K562 (cell line): ENCODE measurements at regions not wholly inside any gene's neighbourhood (a gene's known extent, or its start where the extent isn't known, plus 50 kb on each side); places are given as distances from the start of the nearest gene placed in this dataset.

Source experiments
- FUS ChIP-seq: fragments of 200-400 bp; formaldehyde crosslinking; optimal IDR thresholded peaks from 2 replicates; pipeline ENCODE3; 2017; ENCODE audit warnings: low read depth, low read length
- MLX ChIP-seq, 2 experiments: fragments of 450-650 bp in 1 of 2; sonication (generic) in 1 of 2; formaldehyde crosslinking; conservative IDR thresholded peaks; 2 replicates each; pipeline versions ENCODE4 v1.4.0 to v1.8.1; 2020 to 2022; ENCODE audit warnings: mild to moderate bottlenecking in 1 of 2, missing genetic modification reagents in 1 of 2
- RUNX1 ChIP-seq: sonication (generic); IDR thresholded peaks from 2 replicates; pipeline ENCODE4 v1.6.1; 2016; ENCODE audit warnings: antibody characterized with exemption, low read depth
- SUPT5H ChIP-seq: fragments of 450-650 bp; IDR thresholded peaks from 2 replicates; pipeline ENCODE4 v1.6.1; 2016
- ZNF316 ChIP-seq: fragments of 450-650 bp; IDR thresholded peaks from 2 replicates; pipeline ENCODE4 v1.6.1; 2016
- ZNF395 ChIP-seq: fragments of 200-800 bp; sonication (Bioruptor generic); IDR thresholded peaks from 2 replicates; pipeline ENCODE4 v1.6.1; 2017; ENCODE audit warnings: missing genetic modification characterization, missing compliant biosample characterization
- TF ChIP-seq, protein P1 (sequence below): fragments of 200-600 bp; sonication (generic); IDR thresholded peaks from one replicate; pipeline ENCODE4 v1.6.1; 2012; ENCODE audit warnings: mild to moderate bottlenecking, low read depth, low read length, inconsistent platforms

GRCh38 chrX:149198980-149199732 lies 305.9 kb downstream of the IDS start (continued):
- TF ChIP-seq, protein P1, sequence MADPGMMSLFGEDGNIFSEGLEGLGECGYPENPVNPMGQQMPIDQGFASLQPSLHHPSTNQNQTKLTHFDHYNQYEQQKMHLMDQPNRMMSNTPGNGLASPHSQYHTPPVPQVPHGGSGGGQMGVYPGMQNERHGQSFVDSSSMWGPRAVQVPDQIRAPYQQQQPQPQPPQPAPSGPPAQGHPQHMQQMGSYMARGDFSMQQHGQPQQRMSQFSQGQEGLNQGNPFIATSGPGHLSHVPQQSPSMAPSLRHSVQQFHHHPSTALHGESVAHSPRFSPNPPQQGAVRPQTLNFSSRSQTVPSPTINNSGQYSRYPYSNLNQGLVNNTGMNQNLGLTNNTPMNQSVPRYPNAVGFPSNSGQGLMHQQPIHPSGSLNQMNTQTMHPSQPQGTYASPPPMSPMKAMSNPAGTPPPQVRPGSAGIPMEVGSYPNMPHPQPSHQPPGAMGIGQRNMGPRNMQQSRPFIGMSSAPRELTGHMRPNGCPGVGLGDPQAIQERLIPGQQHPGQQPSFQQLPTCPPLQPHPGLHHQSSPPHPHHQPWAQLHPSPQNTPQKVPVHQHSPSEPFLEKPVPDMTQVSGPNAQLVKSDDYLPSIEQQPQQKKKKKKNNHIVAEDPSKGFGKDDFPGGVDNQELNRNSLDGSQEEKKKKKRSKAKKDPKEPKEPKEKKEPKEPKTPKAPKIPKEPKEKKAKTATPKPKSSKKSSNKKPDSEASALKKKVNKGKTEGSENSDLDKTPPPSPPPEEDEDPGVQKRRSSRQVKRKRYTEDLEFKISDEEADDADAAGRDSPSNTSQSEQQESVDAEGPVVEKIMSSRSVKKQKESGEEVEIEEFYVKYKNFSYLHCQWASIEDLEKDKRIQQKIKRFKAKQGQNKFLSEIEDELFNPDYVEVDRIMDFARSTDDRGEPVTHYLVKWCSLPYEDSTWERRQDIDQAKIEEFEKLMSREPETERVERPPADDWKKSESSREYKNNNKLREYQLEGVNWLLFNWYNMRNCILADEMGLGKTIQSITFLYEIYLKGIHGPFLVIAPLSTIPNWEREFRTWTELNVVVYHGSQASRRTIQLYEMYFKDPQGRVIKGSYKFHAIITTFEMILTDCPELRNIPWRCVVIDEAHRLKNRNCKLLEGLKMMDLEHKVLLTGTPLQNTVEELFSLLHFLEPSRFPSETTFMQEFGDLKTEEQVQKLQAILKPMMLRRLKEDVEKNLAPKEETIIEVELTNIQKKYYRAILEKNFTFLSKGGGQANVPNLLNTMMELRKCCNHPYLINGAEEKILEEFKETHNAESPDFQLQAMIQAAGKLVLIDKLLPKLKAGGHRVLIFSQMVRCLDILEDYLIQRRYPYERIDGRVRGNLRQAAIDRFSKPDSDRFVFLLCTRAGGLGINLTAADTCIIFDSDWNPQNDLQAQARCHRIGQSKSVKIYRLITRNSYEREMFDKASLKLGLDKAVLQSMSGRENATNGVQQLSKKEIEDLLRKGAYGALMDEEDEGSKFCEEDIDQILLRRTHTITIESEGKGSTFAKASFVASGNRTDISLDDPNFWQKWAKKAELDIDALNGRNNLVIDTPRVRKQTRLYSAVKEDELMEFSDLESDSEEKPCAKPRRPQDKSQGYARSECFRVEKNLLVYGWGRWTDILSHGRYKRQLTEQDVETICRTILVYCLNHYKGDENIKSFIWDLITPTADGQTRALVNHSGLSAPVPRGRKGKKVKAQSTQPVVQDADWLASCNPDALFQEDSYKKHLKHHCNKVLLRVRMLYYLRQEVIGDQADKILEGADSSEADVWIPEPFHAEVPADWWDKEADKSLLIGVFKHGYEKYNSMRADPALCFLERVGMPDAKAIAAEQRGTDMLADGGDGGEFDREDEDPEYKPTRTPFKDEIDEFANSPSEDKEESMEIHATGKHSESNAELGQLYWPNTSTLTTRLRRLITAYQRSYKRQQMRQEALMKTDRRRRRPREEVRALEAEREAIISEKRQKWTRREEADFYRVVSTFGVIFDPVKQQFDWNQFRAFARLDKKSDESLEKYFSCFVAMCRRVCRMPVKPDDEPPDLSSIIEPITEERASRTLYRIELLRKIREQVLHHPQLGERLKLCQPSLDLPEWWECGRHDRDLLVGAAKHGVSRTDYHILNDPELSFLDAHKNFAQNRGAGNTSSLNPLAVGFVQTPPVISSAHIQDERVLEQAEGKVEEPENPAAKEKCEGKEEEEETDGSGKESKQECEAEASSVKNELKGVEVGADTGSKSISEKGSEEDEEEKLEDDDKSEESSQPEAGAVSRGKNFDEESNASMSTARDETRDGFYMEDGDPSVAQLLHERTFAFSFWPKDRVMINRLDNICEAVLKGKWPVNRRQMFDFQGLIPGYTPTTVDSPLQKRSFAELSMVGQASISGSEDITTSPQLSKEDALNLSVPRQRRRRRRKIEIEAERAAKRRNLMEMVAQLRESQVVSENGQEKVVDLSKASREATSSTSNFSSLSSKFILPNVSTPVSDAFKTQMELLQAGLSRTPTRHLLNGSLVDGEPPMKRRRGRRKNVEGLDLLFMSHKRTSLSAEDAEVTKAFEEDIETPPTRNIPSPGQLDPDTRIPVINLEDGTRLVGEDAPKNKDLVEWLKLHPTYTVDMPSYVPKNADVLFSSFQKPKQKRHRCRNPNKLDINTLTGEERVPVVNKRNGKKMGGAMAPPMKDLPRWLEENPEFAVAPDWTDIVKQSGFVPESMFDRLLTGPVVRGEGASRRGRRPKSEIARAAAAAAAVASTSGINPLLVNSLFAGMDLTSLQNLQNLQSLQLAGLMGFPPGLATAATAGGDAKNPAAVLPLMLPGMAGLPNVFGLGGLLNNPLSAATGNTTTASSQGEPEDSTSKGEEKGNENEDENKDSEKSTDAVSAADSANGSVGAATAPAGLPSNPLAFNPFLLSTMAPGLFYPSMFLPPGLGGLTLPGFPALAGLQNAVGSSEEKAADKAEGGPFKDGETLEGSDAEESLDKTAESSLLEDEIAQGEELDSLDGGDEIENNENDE = no peak
- TF ChIP-seq RUNX1 (no peak), ZNF395 (CRISPR knock-in tag) (no peak), FUS (no peak), ZNF316 (no peak), MLX (CRISPR knock-in tag; conservative IDR thresholded peaks at IDR 0.05) (no peak), SUPT5H (no peak)
